ENCODE measurements at regions not wholly inside any gene's neighbourhood (a gene's known extent, or its start where the extent isn't known, plus 50 kb on each side); places are given as distances from the start of the nearest gene placed in this dataset.

DNA sequence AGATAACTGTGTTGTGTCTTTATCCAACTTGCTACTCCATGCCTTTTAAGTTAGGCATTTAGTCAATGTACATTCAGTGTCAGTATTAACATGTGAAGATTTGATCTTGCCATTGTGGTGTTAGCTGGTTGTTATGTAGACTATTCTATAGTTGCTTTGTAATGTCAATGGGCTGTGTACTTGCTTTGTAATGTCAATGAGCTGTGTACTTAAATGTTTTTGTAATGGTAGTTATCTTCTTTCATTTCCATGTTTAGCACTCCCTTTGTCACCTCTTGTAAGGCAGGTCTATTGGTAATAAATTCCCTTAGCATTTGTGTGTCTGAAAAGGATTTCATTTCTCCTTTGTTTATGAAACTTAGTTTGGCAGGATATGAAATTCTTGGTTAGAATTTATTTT, 53.4 kb downstream of the MC4R start:
- ATAC-seq (ENCODE audit: insufficient read depth, low FRiP score) (no peak), DNase-seq (no peak)
- Histone ChIP-seq H3K9me3 (ENCODE audit: control insufficient read depth in 4 of 4, insufficient read depth in 3 of 4, low read length in 3 of 4) (peaks cover 0 to 4% (median 2%) of the 10 kb centered on the region in 4 donors), H3K9ac (ENCODE audit: insufficient read depth in 1 of 2, low read length in 2 of 2) (no peak overlapping the region), H3K27ac (ENCODE audit: low read depth in 1 of 2, low read length in 1 of 2) (no peak overlapping the region), H3K4me1 (ENCODE audit: control insufficient read depth in 5 of 5, insufficient read depth in 5 of 5, low read length in 5 of 5) (no peaks in the 10 kb centered on the region), H3K4me3 (no peak overlapping the region), H3K36me3 (ENCODE audit: control insufficient read depth in 4 of 4, insufficient read depth in 4 of 4, low read length in 4 of 4) (no peaks in the 10 kb centered on the region), H3K27me3 (ENCODE audit: control insufficient read depth in 3 of 3, insufficient read depth in 3 of 3, low read length in 2 of 3) (no peaks in the 10 kb centered on the region)
- TF ChIP-seq, protein P1, sequence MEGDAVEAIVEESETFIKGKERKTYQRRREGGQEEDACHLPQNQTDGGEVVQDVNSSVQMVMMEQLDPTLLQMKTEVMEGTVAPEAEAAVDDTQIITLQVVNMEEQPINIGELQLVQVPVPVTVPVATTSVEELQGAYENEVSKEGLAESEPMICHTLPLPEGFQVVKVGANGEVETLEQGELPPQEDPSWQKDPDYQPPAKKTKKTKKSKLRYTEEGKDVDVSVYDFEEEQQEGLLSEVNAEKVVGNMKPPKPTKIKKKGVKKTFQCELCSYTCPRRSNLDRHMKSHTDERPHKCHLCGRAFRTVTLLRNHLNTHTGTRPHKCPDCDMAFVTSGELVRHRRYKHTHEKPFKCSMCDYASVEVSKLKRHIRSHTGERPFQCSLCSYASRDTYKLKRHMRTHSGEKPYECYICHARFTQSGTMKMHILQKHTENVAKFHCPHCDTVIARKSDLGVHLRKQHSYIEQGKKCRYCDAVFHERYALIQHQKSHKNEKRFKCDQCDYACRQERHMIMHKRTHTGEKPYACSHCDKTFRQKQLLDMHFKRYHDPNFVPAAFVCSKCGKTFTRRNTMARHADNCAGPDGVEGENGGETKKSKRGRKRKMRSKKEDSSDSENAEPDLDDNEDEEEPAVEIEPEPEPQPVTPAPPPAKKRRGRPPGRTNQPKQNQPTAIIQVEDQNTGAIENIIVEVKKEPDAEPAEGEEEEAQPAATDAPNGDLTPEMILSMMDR (IDR thresholded peaks at IDR 0.05; ENCODE audit: control extremely low read depth, extremely low read depth): no peak

DNA sequence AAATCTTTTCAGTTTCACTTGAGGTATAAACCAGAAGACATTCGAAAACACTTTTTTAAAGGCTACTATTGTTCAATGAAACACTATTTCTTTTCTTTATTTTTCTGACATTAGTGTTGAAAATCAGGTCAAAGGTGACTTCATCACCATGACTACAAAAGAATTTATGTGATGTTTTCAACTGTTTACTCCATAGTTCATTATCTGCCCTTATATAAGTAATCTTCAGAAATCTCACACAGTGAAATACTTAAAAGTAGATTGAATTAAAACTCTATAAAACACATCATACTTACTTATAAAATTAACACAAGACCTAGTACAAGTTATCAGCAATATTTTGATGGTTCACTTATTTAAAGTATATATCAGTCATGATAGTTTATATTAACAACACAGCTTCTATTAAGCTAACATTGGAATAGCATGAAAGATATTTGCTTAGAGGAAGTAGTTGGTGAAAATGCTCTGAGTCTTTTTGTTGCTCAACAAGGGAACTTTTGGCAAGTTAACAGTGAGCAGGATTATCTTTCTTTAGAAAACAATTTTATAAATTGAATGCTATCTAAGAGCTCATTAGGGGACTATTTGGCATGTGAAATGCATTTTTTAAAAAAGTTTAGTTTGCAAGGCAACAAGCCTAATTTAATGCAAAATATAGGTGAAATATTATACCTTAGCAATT, 60.8 kb downstream of the MC4R start:
- TF ChIP-seq, protein P1 (IDR thresholded peaks at IDR 0.05; ENCODE audit: control extremely low read depth, extremely low read depth): no peak
- Histone ChIP-seq H3K36me3 (ENCODE audit: control insufficient read depth in 4 of 4, insufficient read depth in 4 of 4, low read length in 4 of 4) (no peaks in the 10 kb centered on the region), H3K4me3 (no peak overlapping the region), H3K27ac (ENCODE audit: low read depth in 1 of 2, low read length in 1 of 2) (no peak overlapping the region), H3K27me3 (ENCODE audit: control insufficient read depth in 3 of 3, insufficient read depth in 3 of 3, low read length in 2 of 3) (no peaks in the 10 kb centered on the region), H3K9me3 (ENCODE audit: control insufficient read depth in 4 of 4, insufficient read depth in 3 of 4, low read length in 3 of 4) (peaks cover 0 to 3% (median 0%) of the 10 kb centered on the region in 4 donors), H3K9ac (ENCODE audit: insufficient read depth in 1 of 2, low read length in 2 of 2) (no peak overlapping the region), H3K4me1 (ENCODE audit: control insufficient read depth in 5 of 5, insufficient read depth in 5 of 5, low read length in 5 of 5) (peaks cover 0 to 15% (median 0%) of the 10 kb centered on the region in 5 donors)
- DNase-seq: peak in 2 of 3 donors; percentile 94 to 95
- ATAC-seq (ENCODE audit: insufficient read depth, low FRiP score): no peak
- 66 to 77% methylated on average over 1 of the region's 1 CpG for WGBS, 2 donors

DNA sequence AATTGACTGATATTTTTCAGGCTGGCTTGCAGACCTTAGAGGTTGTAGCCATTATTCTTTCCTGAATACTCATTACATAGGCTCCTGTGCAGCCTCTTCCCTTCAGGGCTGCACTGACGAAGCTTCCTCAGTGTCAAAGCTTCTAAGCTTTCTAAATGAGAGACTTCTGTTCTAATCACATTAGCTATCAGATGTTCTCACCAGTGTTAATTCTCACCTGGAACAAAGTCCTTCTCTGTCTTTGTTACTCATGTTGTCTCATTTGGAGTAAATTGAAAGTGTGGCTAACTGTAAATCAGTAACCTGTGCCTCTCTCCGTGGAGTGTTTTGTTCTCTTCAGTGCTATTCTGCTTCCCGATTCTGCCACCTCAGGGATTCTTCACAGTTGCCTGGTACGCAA, 76.9 kb downstream of the MC4R start:
- ATAC-seq (ENCODE audit: insufficient read depth, low FRiP score) (no peak), DNase-seq (no peak)
- WGBS, 2 donors: 64 to 78% methylated on average over 4 of the region's 4 CpGs
- H3K4me1 ChIP-seq (ENCODE audit: control insufficient read depth in 5 of 5, insufficient read depth in 5 of 5, low read length in 5 of 5): no peaks in the 10 kb centered on the region
- no peak overlapping the region for H3K4me3 ChIP-seq
- no peak overlapping the region for H3K9ac ChIP-seq (ENCODE audit: insufficient read depth in 1 of 2, low read length in 2 of 2)
- H3K36me3 ChIP-seq (ENCODE audit: control insufficient read depth in 4 of 4, insufficient read depth in 4 of 4, low read length in 4 of 4): no peaks in the 10 kb centered on the region
- H3K27ac ChIP-seq (ENCODE audit: low read depth in 1 of 2, low read length in 1 of 2): no peak overlapping the region
- H3K27me3 ChIP-seq (ENCODE audit: control insufficient read depth in 3 of 3, insufficient read depth in 3 of 3, low read length in 2 of 3): no peaks in the 10 kb centered on the region
- TF ChIP-seq, protein P1 (IDR thresholded peaks at IDR 0.05; ENCODE audit: control extremely low read depth, extremely low read depth): no peak
- H3K9me3 ChIP-seq (ENCODE audit: control insufficient read depth in 4 of 4, insufficient read depth in 3 of 4, low read length in 3 of 4): peaks cover 0 to 4% (median 0%) of the 10 kb centered on the region in 4 donors

DNA sequence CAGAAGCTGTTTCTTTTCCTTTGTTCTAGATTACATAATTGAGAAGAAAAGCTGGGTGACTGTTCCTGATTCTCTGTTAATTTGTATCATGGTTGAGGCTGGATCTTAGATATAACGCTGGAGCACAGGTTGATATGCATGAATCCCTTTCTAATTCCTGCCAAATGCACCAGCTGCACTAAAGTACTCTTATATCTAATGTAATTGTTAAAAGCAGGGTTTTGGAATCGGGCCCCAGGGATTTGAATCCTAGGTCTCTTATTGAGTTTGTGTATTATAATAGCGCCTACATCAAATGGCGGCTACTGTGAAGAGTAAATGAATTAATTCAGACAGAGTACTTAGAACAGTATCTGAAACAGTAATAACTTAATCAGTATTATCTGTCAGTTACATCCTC, 80.4 kb downstream of the MC4R start:
- WGBS, 2 donors: 90 to 92% methylated on average over 4 of the region's 4 CpGs

More for the DNA sequence above, 80.4 kb downstream of the MC4R start:
- TF ChIP-seq, protein P1 (IDR thresholded peaks at IDR 0.05; ENCODE audit: control extremely low read depth, extremely low read depth): no peak
- H3K27me3 ChIP-seq (ENCODE audit: control insufficient read depth in 3 of 3, insufficient read depth in 3 of 3, low read length in 2 of 3): no peaks in the 10 kb centered on the region
- no peak overlapping the region for H3K27ac ChIP-seq (ENCODE audit: low read depth in 1 of 2, low read length in 1 of 2)
- no peak for DNase-seq
- no peaks in the 10 kb centered on the region for H3K4me1 ChIP-seq (ENCODE audit: control insufficient read depth in 5 of 5, insufficient read depth in 5 of 5, low read length in 5 of 5)
- no peak overlapping the region for H3K4me3 ChIP-seq
- H3K9me3 ChIP-seq (ENCODE audit: control insufficient read depth in 4 of 4, insufficient read depth in 3 of 4, low read length in 3 of 4): peaks cover 0 to 4% (median 0%) of the 10 kb centered on the region in 4 donors
- ATAC-seq (ENCODE audit: insufficient read depth, low FRiP score): no peak
- H3K36me3 ChIP-seq (ENCODE audit: control insufficient read depth in 4 of 4, insufficient read depth in 4 of 4, low read length in 4 of 4): no peaks in the 10 kb centered on the region
- no peak overlapping the region for H3K9ac ChIP-seq (ENCODE audit: insufficient read depth in 1 of 2, low read length in 2 of 2)
